VCaP (cell line): ENCODE measurements at regions not wholly inside any gene's neighbourhood (a gene's known extent, or its start where the extent isn't known, plus 50 kb on each side); places are given as distances from the start of the nearest gene placed in this dataset.

ENCODE experiments used
- H3K27ac ChIP-seq: fragments of 450-650 bp; 2 replicates; pipeline ENCODE4 v1.5.1; 2017
- CTCF ChIP-seq: fragments of 450-650 bp; conservative IDR thresholded peaks from 2 replicates; pipeline ENCODE4 v1.5.1; 2017; ENCODE audit warnings: mild to moderate bottlenecking, moderate library complexity

GRCh38 chr11:112448806-112449205 is 188.1 kb upstream of the PLET1 start:
- H3K27ac ChIP-seq: no peak overlapping the region
- no peak for TF ChIP-seq CTCF

- H3K27ac ChIP-seq: no peak overlapping the region
- TF ChIP-seq CTCF: no peak
These were observed 190.6 kb upstream of the PLET1 start for GRCh38 chr11:112451250-112451649.

- no peak; the same call in 1 of the 2 replicates for TF ChIP-seq CTCF
- H3K27ac ChIP-seq: no peak overlapping the region
These were observed 193.2 kb upstream of the PLET1 start for GRCh38 chr11:112453601-112454577.

GRCh38 chr11:112454841-112455240 is 194.2 kb upstream of the PLET1 start:
- no peak overlapping the region for H3K27ac ChIP-seq
- no peak for TF ChIP-seq CTCF

- no peak overlapping the region for H3K27ac ChIP-seq
- TF ChIP-seq CTCF: no peak
These were observed 195.1 kb upstream of the PLET1 start for GRCh38 chr11:112455791-112456190.

- no peak for TF ChIP-seq CTCF
- no peak overlapping the region for H3K27ac ChIP-seq
These were observed 196.9 kb upstream of the PLET1 start for GRCh38 chr11:112457532-112457931.

- no peak overlapping the region for H3K27ac ChIP-seq
- TF ChIP-seq CTCF: no peak
These were observed 198.3 kb upstream of the PLET1 start for GRCh38 chr11:112459001-112459400.
